ENCODE measurements at regions not wholly inside any gene's neighbourhood (a gene's known extent, or its start where the extent isn't known, plus 50 kb on each side); places are given as distances from the start of the nearest gene placed in this dataset.

GRCh38 chrX:39601231-39602177 lies 496.3 kb downstream of the BCOR start:
- TF ChIP-seq CTCF (IDR thresholded peaks at IDR 0.05; ENCODE audit: poor library complexity, severe bottlenecking) (no peak), RAD21 (conservative IDR thresholded peaks at IDR 0.05) (no peak), EZH2 (IDR thresholded peaks at IDR 0.05; ENCODE audit: borderline replicate concordance, insufficient read depth, low read length, poor library complexity, severe bottlenecking) (no peak), POLR2AphosphoS5 (IDR thresholded peaks at IDR 0.05) (no peak), EP300 (conservative IDR thresholded peaks at IDR 0.05; ENCODE audit: poor library complexity, severe bottlenecking) (no peak), MXI1 (conservative IDR thresholded peaks at IDR 0.05; ENCODE audit: poor library complexity, severe bottlenecking) (no peak), REST (IDR thresholded peaks at IDR 0.05; ENCODE audit: borderline replicate concordance) (no peak), SMC3 (conservative IDR thresholded peaks at IDR 0.05; ENCODE audit: poor library complexity) (no peak), TAF1 (IDR thresholded peaks at IDR 0.05; ENCODE audit: low read depth) (no peak)
